Renal pelvis (tissue), 1 donor: ENCODE measurements at regions not wholly inside any gene's neighbourhood (a gene's known extent, or its start where the extent isn't known, plus 50 kb on each side); places are given as distances from the start of the nearest gene placed in this dataset.
"Not testable (repeated sequence)": the region's sequence is repeated elsewhere in the genome, so short reads cannot be mapped to it uniquely, and the experiment has no call there.

Experiments used
- DNase-seq: peaks from one replicate; pipeline ENCODE4 v3.0.0-alpha.2; 2013

- no peak for DNase-seq
These were observed 291.2 kb downstream of the HGF start for GRCh38 chr7:81478664-81479063.

GRCh38 chr7:81478201-81478600, 291.6 kb downstream of the HGF start:
- not testable (repeated sequence) for DNase-seq

GRCh38 chr7:81473236-81473635, 296.6 kb downstream of the HGF start:
- DNase-seq: no peak

GRCh38 chr7:81470724-81471379, 299.0 kb downstream of the HGF start:
- DNase-seq: no peak

GRCh38 chr7:81469869-81470723, 299.8 kb downstream of the HGF start:
- DNase-seq: peak; percentile 60

GRCh38 chr7:81469153-81469868, 300.5 kb downstream of the HGF start:
- DNase-seq: no peak

- no peak for DNase-seq
These were observed 301.3 kb downstream of the HGF start for GRCh38 chr7:81468526-81468925.

GRCh38 chr7:81467964-81468363, 301.9 kb downstream of the HGF start:
- no peak for DNase-seq

GRCh38 chr7:81462672-81463071, 307.2 kb downstream of the HGF start:
- DNase-seq: no peak

- DNase-seq: no peak
These were observed 309.4 kb downstream of the HGF start for GRCh38 chr7:81460250-81461045.

GRCh38 chr7:81459485-81459884, 310.4 kb downstream of the HGF start:
- DNase-seq: no peak

GRCh38 chr7:81457852-81458522, 311.9 kb downstream of the HGF start:
- DNase-seq: no peak

- DNase-seq: not testable (repeated sequence)
These were observed 316.1 kb downstream of the HGF start for GRCh38 chr7:81453770-81454169.

- DNase-seq: no peak
These were observed 320.7 kb downstream of the HGF start for GRCh38 chr7:81449105-81449504.

GRCh38 chr7:81447351-81447952, 322.4 kb downstream of the HGF start:
- peak; percentile 19 for DNase-seq

- DNase-seq: no peak
These were observed 323.6 kb downstream of the HGF start for GRCh38 chr7:81446212-81446611.

- no peak for DNase-seq
These were observed 324.4 kb downstream of the HGF start for GRCh38 chr7:81445462-81445861.

- no peak for DNase-seq
These were observed 328.1 kb downstream of the HGF start for GRCh38 chr7:81441750-81442149.

- DNase-seq: no peak
These were observed 330.3 kb downstream of the HGF start for GRCh38 chr7:81439591-81439990.

- DNase-seq: not testable (repeated sequence)
These were observed 332.7 kb downstream of the HGF start for GRCh38 chr7:81437160-81437559.
